Peyer's patch (tissue), 4 donors: ENCODE measurements at regions not wholly inside any gene's neighbourhood (a gene's known extent, or its start where the extent isn't known, plus 50 kb on each side); places are given as distances from the start of the nearest gene placed in this dataset.

ENCODE experiments used
- DNase-seq, 3 donors: peaks; one replicate each; pipeline ENCODE4 v3.0.0-alpha.2; 2017 to 2019
- H3K27ac ChIP-seq, 4 donors: fragments of 200-600 bp; sonication (generic); one replicate each; pipeline ENCODE4 v1.5.1; 2016 to 2019
- H3K27me3 ChIP-seq, 2 donors: fragments of 200-600 bp; sonication (generic); one replicate each; pipeline ENCODE4 v1.5.1; 2019
- H3K36me3 ChIP-seq, 3 donors: fragments of 200-600 bp; sonication (generic); one replicate each; pipeline ENCODE4 v1.5.1; 2016 to 2019
- H3K4me1 ChIP-seq, 4 donors: fragments of 200-600 bp; sonication (generic); one replicate each; pipeline ENCODE4 v1.5.1; 2016 to 2019
- H3K4me3 ChIP-seq, 4 donors: fragments of 200-600 bp; sonication (generic); 1 replicate in 3 of 4; 2 replicates in 1 of 4; pipeline ENCODE4 v1.5.1; 2016 to 2019; ENCODE audit warnings: mild to moderate bottlenecking in 1 of 4
- H3K9me3 ChIP-seq, 4 donors: fragments of 200-600 bp; sonication (generic); one replicate each; pipeline ENCODE4 v1.5.1; 2016 to 2019; ENCODE audit warnings: mild to moderate bottlenecking in 1 of 4
- POLR2A ChIP-seq, 2 donors: fragments of 450-650 bp; IDR thresholded peaks; one replicate each; pipeline ENCODE4 v1.5.1; 2017; ENCODE audit warnings: antibody characterized with exemption in 2 of 2, mild to moderate bottlenecking in 2 of 2, moderate library complexity in 2 of 2
- TF ChIP-seq, protein P1 (sequence below), 6 experiments: fragments of 450-650 bp in 4 of 6; fragments of 200-600 bp in 2 of 6; sonication (generic) in 1 of 6; IDR thresholded peaks; one replicate each; pipeline ENCODE4 v1.5.1; 2017 to 2019; ENCODE audit warnings: antibody characterized with exemption in 6 of 6, mild to moderate bottlenecking in 3 of 6, moderate library complexity in 1 of 6

DNA sequence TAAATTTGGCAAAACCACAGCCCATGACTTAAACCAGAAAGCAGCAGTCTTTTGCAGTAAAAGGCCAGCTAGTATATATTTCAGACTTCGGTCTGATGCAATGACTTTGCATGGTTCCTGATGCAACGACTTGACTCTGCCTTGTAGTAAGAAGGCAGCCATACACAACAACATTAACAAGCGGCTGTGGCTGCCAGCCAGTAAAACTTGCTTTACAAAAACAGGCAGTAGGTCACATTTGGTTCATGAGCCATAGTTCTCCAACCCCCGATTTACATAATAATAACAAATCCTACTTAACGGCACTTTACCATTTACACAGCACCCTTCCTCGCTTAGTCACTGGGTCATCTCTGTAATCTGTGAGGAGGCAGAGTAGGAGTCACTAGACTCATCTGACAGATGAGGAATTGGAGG is 410.3 kb downstream of the LRATD1 start:
- no peak overlapping the region for H3K4me3 ChIP-seq
- no peaks in the 10 kb centered on the region for H3K36me3 ChIP-seq
- peak in 1 of 3 donors; percentile 65 for DNase-seq
- TF ChIP-seq, protein P1, sequence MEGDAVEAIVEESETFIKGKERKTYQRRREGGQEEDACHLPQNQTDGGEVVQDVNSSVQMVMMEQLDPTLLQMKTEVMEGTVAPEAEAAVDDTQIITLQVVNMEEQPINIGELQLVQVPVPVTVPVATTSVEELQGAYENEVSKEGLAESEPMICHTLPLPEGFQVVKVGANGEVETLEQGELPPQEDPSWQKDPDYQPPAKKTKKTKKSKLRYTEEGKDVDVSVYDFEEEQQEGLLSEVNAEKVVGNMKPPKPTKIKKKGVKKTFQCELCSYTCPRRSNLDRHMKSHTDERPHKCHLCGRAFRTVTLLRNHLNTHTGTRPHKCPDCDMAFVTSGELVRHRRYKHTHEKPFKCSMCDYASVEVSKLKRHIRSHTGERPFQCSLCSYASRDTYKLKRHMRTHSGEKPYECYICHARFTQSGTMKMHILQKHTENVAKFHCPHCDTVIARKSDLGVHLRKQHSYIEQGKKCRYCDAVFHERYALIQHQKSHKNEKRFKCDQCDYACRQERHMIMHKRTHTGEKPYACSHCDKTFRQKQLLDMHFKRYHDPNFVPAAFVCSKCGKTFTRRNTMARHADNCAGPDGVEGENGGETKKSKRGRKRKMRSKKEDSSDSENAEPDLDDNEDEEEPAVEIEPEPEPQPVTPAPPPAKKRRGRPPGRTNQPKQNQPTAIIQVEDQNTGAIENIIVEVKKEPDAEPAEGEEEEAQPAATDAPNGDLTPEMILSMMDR (IDR thresholded peaks at IDR 0.05): no peak
- TF ChIP-seq POLR2A (IDR thresholded peaks at IDR 0.05): no peak
- H3K27ac ChIP-seq: peak overlapping the region in 2 of 4 donors; percentile 59 to 65
- peaks cover 0 to 5% (median 0%) of the 10 kb centered on the region in 4 donors for H3K4me1 ChIP-seq
- H3K27me3 ChIP-seq: no peaks in the 10 kb centered on the region
- no peaks in the 10 kb centered on the region for H3K9me3 ChIP-seq

DNA sequence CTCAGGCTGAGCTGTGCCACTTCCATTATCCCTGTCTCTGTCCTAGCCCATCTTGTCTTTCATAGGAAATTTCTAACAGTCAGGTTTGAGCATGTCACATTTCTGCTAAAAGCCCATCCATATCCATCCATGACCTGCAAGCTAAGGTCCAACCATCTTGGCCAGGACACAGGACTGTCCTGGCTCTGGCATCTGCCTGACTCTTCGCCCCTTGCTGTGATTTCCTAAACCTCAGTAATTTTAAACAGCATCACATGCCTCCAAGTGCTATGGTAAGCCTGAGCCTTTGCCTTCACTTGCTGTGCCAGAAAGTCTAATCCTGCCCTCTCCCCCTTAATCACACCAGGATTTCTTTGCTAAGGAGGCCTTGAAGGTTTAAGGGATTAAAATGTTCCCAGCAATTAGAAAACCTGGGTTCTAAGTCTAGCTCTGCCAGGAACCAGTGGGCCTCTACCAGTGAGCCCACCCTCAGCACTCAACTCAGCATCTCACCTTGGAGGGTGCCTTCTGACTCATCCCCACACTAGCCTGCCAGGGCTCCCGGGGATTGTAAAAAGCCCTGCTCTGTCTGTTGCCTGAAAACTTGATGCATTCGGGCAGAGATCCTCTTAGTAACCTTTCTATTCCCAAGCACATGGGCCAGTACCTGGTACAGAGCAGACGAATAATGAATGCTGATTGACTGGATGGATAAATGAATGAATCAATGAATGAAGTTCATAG is 411.0 kb downstream of the LRATD1 start:
- DNase-seq: no peak
- Histone ChIP-seq H3K36me3 (no peaks in the 10 kb centered on the region), H3K4me1 (peaks cover 0 to 5% (median 0%) of the 10 kb centered on the region in 4 donors), H3K27ac (peak overlapping the region in 2 of 4 donors; percentile 59 to 65), H3K4me3 (no peak overlapping the region), H3K9me3 (no peaks in the 10 kb centered on the region), H3K27me3 (no peaks in the 10 kb centered on the region)
- no peak for TF ChIP-seq POLR2A (IDR thresholded peaks at IDR 0.05)
- TF ChIP-seq, protein P1 (IDR thresholded peaks at IDR 0.05): no peak

- H3K4me1 ChIP-seq: peaks cover 0 to 5% (median 0%) of the 10 kb centered on the region in 4 donors
- TF ChIP-seq POLR2A (IDR thresholded peaks at IDR 0.05): no peak
- TF ChIP-seq, protein P1 (IDR thresholded peaks at IDR 0.05): no peak
- H3K9me3 ChIP-seq: no peaks in the 10 kb centered on the region
- DNase-seq: no peak
- H3K27me3 ChIP-seq: no peaks in the 10 kb centered on the region
- H3K36me3 ChIP-seq: no peaks in the 10 kb centered on the region
- H3K27ac ChIP-seq: no peak overlapping the region
- no peak overlapping the region for H3K4me3 ChIP-seq
Measured at GRCh38 chr2:15045054-15045453, 412.5 kb downstream of the LRATD1 start.

- H3K4me1 ChIP-seq: no peaks in the 10 kb centered on the region
- TF ChIP-seq POLR2A (IDR thresholded peaks at IDR 0.05): no peak
- TF ChIP-seq, protein P1 (IDR thresholded peaks at IDR 0.05): no peak
Measured at GRCh38 chr2:15047184-15047583, 414.7 kb downstream of the LRATD1 start.

DNA sequence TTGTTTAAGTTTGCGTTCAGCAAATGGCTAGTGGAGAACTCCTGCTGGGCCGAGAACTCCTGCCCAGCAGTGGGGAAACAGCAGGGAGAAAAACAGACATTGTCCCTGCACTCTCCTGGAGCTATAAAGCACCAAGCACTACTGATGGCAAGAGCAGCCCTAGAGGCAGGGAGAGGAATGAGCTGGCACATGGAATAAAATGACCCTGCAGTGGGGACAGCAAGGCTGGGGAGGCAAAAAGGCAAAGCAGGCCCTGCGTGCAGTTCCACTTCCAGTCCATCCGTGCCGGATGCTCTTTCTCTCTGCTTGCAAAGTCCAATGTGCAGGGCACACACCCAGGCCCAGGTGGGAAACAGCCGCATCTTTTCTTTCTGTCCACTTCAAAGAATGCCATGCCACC is 415.5 kb downstream of the LRATD1 start:
- no peaks in the 10 kb centered on the region for H3K36me3 ChIP-seq
- TF ChIP-seq, protein P1 (IDR thresholded peaks at IDR 0.05): no peak
- TF ChIP-seq POLR2A (IDR thresholded peaks at IDR 0.05): no peak
- DNase-seq: no peak
- no peaks in the 10 kb centered on the region for H3K9me3 ChIP-seq
- H3K27ac ChIP-seq: no peak overlapping the region
- H3K27me3 ChIP-seq: no peaks in the 10 kb centered on the region
- no peaks in the 10 kb centered on the region for H3K4me1 ChIP-seq
- no peak overlapping the region for H3K4me3 ChIP-seq

More at GRCh38 chr2:15047184-15047583, 414.7 kb downstream of the LRATD1 start:
- no peaks in the 10 kb centered on the region for H3K9me3 ChIP-seq
- no peaks in the 10 kb centered on the region for H3K36me3 ChIP-seq
- H3K27me3 ChIP-seq: no peaks in the 10 kb centered on the region
- no peak for DNase-seq
- no peak overlapping the region for H3K4me3 ChIP-seq
- H3K27ac ChIP-seq: no peak overlapping the region
